GM21786 (cell line): ENCODE measurements at regions not wholly inside any gene's neighbourhood (a gene's known extent, or its start where the extent isn't known, plus 50 kb on each side); places are given as distances from the start of the nearest gene placed in this dataset.

Source experiments
- ATAC-seq: cut with Tn5 transposase; IDR thresholded peaks from one replicate; pipeline ENCODE4 v1.9.1; 2021; ENCODE audit not compliant: unreplicated experiment

DNA sequence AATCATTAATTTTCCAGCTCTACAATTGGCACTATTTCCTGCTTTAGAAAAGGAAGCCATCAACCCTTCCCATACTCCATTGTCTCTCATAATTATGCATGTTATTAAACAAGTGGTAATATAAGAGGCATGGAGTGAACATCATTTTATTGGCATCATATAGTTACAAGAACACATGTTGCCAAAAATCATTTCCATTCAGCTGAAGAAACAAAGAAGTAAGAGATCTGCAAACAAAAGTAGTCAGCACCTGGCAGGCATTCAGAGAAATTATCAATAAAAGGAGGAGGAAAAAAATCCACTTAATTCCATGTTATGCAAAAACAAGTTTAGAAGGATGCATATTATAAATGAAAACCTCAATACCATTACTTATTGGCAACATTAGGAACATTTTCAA is 1208.2 kb upstream of the C9orf72 start:
- ATAC-seq: no peak

- ATAC-seq: no peak
Measured at GRCh38 chr9:28782630-28783029, 1209.3 kb upstream of the C9orf72 start.

- no peak for ATAC-seq
Measured at GRCh38 chr9:28792716-28793115, 1219.4 kb upstream of the C9orf72 start.

- ATAC-seq: no peak
Measured at GRCh38 chr9:28799876-28800275, 1226.6 kb upstream of the C9orf72 start.

GRCh38 chr9:28801144-28801799 is 1228.0 kb upstream of the C9orf72 start:
- ATAC-seq: no peak

GRCh38 chr9:28805197-28805596 is 1231.9 kb upstream of the C9orf72 start:
- no peak for ATAC-seq

DNA sequence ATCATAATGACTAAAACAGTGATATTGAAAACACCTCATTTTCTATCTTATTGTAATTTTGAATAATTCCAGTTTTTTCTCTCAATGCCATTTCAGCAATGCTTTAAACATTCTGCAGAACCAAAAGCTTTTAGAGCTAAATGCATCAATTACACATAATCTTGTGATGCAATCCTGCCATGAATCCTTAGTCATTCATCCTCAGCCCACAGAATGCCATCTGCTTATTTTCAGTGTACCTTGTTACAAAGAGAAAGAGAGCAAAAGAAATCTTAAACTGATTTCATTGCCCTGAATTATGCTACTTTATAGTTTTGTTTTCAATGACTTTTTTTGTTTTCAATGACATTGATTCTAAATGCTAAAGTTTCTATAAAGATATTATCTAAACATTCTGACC is 1234.8 kb upstream of the C9orf72 start:
- ATAC-seq: no peak

DNA sequence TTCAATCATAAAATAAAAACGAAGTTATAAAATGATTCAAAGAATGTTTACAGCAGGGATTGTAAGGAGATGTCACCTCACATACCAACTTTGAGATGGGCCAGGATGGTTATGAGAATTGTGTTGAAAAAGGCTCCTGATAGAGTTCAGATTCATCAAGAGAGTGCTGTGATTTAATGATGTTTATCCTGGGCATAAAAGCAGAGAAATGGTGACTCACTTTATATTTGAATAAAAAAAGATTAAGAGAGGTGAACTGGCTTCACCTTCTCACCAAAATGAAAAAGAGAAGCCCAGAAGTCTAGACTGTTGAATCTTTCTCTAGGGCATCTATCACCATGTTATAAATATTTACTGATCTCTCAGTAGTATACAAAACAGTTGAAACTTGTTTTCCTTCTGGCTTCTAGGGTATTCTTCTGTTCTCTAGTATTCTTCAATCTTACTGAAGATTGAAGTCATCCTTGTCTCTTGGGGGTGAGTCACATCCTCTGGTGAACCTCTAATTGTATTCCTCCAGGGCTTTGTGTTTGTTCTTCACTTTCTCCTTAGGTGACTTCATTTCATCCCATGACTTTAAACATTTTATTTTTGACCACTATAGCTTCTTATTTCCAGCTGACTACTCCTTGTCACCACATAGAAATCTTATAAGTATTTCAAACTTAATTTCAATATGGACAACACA is 1237.3 kb upstream of the C9orf72 start:
- no peak for ATAC-seq

- ATAC-seq: no peak
Measured at GRCh38 chr9:28820741-28821140, 1247.5 kb upstream of the C9orf72 start.

GRCh38 chr9:28821240-28821639 is 1248.0 kb upstream of the C9orf72 start:
- ATAC-seq: no peak

GRCh38 chr9:28824432-28824963 is 1251.2 kb upstream of the C9orf72 start:
- ATAC-seq: no peak

GRCh38 chr9:28832168-28832770 is 1259.0 kb upstream of the C9orf72 start:
- ATAC-seq: no peak

DNA sequence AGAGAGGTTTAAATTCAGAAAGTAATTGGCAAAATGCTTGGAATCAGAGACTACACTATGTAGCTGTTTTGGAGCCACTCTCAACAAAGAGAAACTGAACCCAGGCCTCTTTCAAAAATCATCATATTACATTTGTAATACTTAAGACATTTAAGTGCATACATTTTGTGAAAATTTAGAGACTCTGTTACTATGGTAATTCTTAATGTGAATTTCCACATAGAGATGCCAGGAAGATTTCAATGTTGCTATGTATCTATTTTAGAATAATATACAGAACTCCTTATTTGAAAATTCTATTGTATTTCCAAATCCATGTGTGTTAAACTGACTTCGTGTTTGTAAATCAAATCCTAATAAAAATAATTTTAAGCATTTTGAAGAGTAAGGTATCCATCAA is 1260.9 kb upstream of the C9orf72 start:
- no peak for ATAC-seq

DNA sequence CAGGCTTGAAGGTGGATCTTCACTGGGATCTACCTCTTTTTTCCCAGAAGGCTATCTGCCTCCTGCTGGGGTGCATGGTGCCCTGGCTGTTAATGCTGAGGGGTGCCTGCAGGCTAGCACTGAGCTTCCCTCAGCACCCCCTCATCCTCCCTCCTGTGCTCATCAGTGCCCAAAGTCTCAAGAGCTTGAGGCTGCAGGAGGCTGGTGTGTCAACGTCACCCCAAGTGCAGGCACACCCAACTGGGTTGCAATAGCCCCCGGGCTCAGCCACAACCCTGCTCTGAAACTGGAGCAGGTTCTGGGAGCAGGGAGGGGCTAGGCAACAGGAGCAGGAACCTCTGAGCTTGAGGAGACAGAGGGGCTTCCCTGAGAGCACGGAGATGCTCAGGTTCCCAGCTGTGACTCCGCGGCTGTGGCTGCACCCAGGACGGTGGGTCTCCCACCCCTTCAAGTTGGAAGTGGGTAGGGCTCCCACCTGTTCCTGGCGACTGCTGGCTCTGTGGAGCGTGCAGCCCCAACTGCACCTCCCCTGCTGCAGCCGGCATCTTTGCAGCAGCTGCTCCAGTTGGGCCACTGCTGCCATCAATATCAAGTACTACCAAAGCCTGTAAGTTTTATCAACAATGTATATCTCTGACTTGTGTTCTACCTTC is 1266.6 kb upstream of the C9orf72 start:
- no peak for ATAC-seq

DNA sequence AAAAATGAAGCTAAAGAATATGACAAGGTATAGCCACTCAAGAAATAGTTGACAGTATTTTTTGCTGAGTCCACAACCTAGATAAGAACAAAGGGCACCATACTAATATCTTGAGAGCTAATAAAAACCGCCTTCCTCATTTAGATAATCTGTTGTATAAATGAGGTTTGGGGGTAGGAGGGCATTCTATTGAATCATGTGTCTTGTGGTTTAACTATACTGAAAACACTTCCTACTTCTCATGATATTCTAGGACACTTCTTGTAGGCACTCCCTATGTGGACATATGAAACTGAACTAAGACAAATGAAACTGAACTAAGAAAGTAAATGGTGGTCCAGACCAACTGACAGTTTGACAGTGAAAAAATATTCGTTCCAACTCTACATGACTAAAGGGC is 1268.5 kb upstream of the C9orf72 start:
- ATAC-seq: no peak

- ATAC-seq: no peak
Measured at GRCh38 chr9:28847331-28847730, 1274.0 kb upstream of the C9orf72 start.

- ATAC-seq: no peak
Measured at GRCh38 chr9:28848671-28849070, 1275.4 kb upstream of the C9orf72 start.

- no peak for ATAC-seq
Measured at GRCh38 chr9:28853477-28853876, 1280.2 kb upstream of the C9orf72 start.

GRCh38 chr9:28866951-28867350 is 1293.7 kb upstream of the C9orf72 start:
- ATAC-seq: no peak

DNA sequence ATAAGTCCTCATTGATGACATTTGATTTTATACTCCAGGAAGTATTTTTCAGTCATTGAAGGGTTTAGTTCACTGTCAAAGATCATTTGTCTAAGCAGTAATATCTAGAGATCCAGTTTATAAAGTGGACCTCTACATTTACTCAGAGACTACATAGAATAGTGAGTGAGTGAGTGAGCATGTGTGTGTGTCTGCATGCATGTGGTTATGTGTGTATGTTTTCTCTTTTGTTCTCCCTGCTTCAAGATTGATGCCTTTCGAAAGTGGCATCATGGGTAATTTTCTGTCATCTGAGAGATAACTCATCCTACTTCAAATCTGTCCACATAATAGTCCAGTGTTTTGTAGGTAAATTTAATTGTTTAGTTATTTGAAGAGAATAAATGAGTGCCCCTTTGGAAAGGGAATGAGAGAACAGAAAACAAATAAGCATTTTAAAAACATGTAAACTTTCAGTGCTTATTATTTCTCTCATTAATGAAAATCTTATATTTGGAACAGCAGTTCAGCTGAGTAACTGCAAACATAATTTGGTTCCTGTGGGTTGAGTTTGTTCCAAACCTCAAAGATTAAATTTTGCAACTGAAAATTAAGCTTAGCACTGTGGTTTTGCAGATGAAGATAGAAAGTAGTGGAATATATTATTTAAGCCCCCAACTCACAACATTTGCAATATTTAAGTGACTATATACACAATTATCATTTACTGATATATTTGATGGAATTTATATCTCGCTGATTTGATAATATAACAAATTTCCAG is 1295.1 kb upstream of the C9orf72 start:
- ATAC-seq: no peak

GRCh38 chr9:28882529-28882928 is 1309.2 kb upstream of the C9orf72 start:
- no peak for ATAC-seq
